Occipital lobe (tissue), 1 donor: ENCODE measurements at regions not wholly inside any gene's neighbourhood (a gene's known extent, or its start where the extent isn't known, plus 50 kb on each side); places are given as distances from the start of the nearest gene placed in this dataset.
"Not testable (repeated sequence)": the region's sequence is repeated elsewhere in the genome, so short reads cannot be mapped to it uniquely, and the experiment has no call there.

Experiments
- DNase-seq: peaks from one replicate; lab custom pipeline; 2025; lab: John Stamatoyannopoulos, UW

DNA sequence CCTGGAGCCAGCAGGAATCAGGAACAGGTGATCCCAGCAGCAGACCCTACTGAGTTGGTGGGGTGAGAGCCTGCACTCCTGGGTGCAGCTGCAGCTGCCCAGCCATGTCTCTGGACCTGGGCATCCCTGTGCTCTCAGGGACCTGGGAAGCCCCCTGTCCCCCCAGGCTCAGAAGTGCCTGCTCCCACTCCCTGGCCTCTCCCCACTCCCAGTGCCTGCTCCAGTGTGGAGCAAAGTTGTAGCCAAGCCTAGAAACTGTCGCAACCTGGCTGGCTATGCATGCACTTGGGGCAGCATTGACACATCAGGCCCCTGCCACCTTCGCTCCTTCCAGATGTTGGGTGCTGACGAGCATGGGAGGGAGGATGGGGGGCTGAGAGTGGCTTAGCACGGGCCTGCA lies 1124.7 kb upstream of the ACVR2A start:
- DNase-seq, result no peak

GRCh38 chr2:146716591-146716990 lies 1128.2 kb upstream of the ACVR2A start:
- no peak for DNase-seq

DNA sequence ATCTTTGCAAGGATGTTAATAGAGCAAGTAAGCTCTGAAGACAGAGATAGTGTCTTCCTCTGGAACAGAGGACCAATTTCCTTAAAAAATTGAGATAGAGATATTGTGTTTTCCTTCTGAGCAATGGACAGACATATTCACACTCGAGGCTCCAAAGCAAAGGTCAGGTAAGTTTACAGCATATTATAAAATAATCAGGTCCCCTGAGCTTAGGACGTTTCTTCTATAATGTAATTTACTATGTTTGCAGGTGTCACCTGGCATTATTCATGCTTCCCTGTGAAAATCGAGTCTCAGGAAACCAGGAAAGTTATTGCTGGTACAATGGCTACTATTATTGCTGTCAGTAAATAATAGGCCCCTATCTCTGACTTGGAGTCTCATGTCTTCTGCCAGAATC lies 1135.8 kb upstream of the ACVR2A start:
- no peak for DNase-seq

DNA sequence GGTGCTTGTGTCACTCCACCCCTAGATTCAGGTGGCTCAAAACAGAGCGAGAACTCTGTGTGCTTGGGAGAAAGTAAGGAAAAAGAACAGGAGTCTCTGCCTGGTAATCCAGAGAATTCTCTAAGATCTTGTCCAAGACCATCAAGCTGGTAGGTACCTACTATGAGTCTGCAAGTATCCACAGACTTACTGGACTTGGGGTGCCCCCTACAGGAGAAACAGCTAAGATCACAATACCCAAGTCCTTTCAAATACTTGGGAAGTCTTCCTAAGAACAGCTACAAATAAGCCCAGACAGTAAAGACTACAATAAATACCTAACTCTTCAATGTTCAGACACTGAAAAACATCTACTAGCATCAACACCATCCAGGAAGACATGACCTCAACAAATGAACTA lies 1143.6 kb upstream of the ACVR2A start:
- no peak for DNase-seq

DNA sequence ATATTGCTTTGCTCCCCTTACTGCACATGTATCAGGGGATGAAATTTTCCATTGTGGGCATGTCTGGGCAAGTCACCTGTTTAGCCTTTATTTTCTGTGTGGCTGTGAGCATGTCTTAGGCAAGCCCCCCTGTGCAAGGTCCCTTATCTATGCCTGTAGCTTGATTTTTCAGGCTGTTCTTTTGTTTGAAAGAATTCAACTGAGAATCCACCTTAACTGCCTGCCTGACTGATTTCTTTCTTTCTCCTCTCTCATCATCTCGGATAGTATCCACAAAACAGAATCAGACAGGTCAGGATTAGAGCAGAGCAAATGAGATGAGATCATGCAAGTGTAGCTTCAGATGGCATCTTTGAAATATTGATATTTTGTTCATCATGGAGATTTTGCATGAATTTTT lies 1147.5 kb upstream of the ACVR2A start:
- no peak for DNase-seq

GRCh38 chr2:146696787-146697186 lies 1148.0 kb upstream of the ACVR2A start:
- DNase-seq, result not testable (repeated sequence)

DNA sequence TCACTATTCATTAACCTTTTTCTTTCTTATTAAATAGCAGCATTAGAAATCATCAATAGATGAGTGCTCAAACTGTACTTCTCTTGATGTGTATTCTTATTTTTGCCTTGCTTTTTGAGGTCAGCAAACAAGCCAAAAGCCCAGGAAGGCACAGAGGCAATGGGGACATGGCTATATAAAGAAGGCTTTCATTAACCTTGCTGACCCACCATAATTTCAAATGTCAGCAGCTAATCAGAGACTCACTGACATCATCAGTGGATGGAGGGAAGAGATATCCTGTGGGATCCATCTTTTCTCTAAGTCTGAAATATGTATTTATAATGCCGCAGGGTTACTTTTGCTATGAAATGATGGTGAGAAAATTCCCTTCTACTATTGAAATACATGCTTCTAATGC lies 1162.8 kb upstream of the ACVR2A start:
- DNase-seq, result no peak

DNA sequence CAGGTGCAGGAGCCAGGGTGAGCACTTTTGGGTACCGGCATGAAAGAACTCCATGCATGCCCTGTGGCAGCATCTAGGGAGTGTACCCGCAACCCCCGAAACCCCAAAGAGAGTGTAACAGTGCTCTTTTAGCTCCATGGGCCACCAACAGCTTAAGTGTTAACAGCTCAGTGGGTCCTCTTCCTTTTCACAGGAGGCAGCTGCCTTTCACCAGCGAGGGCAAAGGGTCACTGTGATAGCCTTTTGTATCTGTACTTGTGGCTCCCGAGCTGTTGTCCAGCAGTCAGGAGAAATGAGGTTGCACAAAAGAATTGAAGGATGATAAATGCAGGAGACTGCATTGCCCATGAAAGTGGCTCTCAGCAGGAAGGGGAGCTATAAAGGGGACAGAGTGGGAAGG lies 1166.3 kb upstream of the ACVR2A start:
- no peak for DNase-seq

- DNase-seq, result no peak
Observed at GRCh38 chr2:146677280-146677679, 1167.5 kb upstream of the ACVR2A start.

- no peak for DNase-seq
Observed at GRCh38 chr2:146669735-146670134, 1175.1 kb upstream of the ACVR2A start.

DNA sequence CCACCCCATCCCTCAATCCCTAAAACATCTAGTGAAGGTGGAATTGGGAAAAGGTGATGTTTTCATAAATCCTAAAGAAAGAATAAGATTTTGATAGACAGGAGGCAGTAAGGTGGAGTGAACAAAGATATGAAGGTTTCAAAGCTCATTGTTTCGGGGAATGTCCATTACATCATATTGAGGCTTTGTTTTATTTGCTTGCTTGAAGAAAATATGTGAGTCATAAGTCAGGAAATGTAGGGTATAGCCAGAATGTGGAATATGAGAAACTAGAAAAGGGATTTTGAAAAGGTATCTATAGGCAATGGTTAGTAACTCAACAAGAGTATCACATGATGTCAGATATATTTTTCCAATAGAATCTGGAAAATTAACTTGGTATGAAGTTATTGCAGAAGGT lies 1178.5 kb upstream of the ACVR2A start:
- DNase-seq, result no peak

- no peak for DNase-seq
Observed at GRCh38 chr2:146665800-146666199, 1179.0 kb upstream of the ACVR2A start.

DNA sequence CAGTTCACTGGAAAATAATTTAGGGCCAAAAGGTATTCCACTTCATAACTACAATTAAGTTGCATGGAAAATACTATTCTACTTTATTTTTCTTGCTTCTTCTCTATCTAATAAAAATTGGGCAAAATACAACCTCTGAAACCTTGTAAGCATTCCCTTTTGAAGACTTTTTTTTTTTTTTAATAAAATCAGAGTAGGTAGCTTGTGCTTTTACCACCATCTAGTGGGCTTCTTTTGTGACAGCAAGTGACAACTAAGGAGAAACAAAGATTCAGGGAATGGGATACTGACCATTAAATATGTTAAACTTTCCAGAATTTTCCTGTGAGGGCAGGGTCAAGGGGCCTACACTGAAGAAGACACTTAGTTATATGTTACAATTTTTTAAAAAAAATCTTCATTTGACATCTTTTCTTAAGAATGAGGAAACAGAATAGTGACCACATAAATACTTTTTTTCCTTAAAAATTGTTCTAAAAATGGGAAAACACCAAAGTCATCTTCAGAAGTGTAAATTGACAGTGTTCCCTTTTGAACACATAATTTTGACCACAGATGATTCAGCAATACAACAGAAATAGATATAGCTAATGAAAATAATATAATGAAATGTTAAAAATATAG lies 1183.2 kb upstream of the ACVR2A start:
- no peak for DNase-seq

- no peak for DNase-seq
Observed at GRCh38 chr2:146659976-146660375, 1184.9 kb upstream of the ACVR2A start.

DNA sequence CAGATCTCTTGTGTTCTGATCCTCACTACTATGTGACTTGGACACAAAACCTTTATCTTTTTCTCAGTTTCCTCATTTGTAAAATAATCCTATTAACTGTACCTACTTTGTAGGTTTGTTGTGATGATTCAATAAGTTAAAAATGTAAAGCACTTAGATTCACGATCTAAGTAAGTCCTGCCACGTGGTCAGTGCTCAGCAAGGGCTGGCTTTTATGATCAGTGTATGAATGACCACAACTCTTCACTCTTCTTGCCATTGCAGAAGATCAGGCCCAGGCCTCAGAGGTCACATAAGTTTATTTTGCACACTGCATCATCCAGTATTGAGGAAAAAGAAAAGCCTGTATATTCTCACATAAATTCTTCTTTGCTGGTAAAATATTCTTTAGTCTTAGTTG lies 1192.5 kb upstream of the ACVR2A start:
- DNase-seq, result no peak

GRCh38 chr2:146651361-146651760 lies 1193.5 kb upstream of the ACVR2A start:
- DNase-seq, result no peak

DNA sequence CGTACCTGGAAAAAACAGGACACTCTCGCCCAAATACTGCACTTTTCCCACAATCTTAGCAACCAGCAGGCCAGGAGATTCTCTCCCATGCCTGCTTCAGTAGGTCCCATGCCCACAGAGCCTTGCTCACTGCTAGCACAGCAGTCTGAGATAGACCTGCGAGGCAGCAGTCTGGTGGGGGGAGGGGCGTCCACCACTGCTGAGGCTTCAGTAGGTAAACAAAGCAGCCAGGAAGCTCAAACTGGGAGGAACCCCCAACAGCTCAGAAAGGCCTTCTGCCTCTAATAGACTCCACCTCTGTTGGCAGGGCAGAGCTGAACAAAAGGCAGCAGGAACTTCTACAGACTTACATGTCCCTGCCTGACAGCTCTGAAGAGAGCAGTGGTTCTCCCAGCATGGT lies 1202.8 kb upstream of the ACVR2A start:
- DNase-seq, result no peak

GRCh38 chr2:146634230-146635097 lies 1210.4 kb upstream of the ACVR2A start:
- no peak for DNase-seq

DNA sequence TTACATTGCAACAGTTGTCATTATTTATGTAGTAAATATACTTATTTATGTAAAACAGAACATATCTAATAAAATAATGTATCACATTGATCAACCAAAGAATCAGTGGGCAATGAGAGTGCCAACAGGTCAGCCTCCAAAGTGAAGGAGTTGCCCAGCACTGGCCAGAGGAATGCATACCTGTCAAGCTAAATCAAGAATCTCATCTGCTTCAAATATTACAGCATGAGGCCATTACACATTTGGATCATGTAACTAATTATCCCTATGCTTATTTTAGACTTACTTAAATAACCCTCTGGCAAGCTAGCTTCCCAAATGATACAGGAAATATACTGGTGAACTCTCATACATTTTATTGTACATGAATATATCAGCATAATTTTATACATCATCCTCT lies 1211.7 kb upstream of the ACVR2A start:
- DNase-seq, result no peak

- DNase-seq, result no peak
Observed at GRCh38 chr2:146632707-146633106, 1212.1 kb upstream of the ACVR2A start.

GRCh38 chr2:146624430-146625160 lies 1220.2 kb upstream of the ACVR2A start:
- no peak for DNase-seq

GRCh38 chr2:146623771-146624170 lies 1221.1 kb upstream of the ACVR2A start:
- no peak for DNase-seq

DNA sequence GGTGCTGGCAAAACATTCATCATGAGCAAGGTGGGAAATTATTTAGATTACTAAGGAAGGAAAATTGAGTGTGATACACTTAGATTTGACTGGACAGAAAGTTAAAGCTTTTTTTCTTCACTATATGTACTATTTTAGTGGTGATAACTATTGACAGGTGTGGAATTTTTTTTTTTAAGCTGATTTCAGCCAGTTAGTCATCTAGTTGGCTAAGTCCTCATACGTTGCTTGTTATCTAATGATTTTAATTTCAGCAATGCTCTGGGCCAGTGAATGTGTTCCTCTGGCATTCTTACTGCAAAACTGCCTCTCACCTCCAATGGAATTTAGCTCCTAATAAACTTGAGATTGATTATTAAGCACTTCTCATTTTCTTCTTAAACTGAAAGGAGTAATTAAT lies 1223.2 kb upstream of the ACVR2A start:
- DNase-seq, result no peak
